HG03558 (cell line): ENCODE measurements at regions not wholly inside any gene's neighbourhood (a gene's known extent, or its start where the extent isn't known, plus 50 kb on each side); places are given as distances from the start of the nearest gene placed in this dataset.

Source experiments
- ATAC-seq: cut with Tn5 transposase; IDR thresholded peaks from one replicate; pipeline ENCODE4 v1.9.1; 2021; ENCODE audit warnings: moderate number of reproducible peaks; ENCODE audit not compliant: unreplicated experiment; ENCODE audit errors: extremely low read depth

DNA sequence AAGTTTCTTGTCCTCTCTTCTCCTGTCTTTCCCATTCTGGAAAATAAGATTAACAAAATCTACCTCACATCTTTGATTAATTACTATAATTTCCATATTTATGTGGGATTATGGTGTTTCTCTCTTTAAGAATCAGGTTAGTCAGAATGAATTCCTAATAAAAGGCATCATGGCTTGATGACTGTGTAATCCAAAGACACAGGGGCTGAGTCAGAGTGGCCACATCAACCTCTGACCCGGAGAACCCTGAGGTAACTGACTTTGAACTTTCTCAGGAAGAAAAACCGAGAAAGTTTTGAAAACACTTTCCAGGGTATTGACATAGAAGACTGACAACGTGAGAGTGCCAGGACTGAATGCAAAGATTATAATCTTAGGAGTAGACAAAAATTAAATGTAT lies 170.3 kb upstream of the MCTP2 start:
- no peak for ATAC-seq

- no peak for ATAC-seq
These were observed 172.3 kb upstream of the MCTP2 start for GRCh38 chr15:94059013-94059587.

GRCh38 chr15:94057305-94057704 lies 174.1 kb upstream of the MCTP2 start:
- no peak for ATAC-seq

DNA sequence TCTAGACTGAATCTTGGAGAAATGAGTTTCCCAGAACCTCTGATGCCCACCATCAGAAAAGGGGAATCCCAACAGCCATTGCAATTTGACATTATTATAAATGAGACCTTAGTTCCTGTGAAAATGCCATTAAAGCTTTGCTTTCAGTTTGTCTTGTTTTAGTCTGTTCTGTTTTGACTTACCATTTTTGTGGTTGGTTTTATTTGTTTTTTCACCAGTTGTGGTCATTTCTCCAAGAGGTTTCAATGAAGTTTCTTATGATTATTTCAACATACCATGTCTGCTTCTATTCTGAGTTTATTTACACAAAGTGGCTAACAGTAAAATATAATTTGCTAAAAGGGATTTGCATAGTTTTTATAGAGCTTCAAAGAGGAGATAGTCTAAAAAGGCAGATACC lies 175.0 kb upstream of the MCTP2 start:
- ATAC-seq = no peak

DNA sequence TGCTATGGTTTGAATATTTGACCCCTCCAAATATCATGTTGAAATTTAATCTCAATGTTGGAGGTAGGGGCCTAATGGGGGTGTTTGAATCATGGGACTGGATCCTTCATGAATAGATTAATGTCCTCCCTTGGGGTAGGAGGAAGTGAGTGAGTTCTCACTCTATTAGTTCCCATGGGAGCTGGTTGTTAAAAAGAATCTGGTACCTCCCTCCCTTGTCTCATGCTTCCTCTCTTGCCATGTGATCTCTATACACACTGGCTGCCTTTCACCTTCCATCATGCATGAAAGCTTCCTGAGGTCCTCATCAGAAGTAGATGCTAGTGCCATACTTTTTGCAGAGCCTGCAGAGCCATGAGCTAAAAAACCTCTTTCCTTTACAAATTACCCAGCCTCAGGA lies 177.7 kb upstream of the MCTP2 start:
- ATAC-seq = no peak

DNA sequence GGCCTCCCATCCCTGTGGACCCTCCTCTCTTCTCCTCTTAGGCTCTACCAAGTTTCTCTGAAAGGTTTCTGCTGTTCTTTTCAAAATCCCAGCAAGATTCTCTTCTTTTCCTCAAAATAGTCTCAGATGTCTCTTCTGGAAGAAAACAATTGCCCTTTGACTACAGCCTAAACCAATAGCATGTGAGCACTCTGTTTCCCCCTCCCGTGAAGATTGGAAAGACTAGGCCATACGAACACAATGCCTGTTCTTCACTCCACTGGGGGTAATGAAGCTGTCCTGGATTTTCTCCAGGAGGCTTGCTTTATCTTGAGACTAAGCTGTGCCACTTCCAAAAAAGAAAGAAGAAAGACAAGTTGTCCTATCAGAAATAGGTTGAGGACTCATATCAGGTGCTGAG lies 178.7 kb upstream of the MCTP2 start:
- no peak for ATAC-seq

DNA sequence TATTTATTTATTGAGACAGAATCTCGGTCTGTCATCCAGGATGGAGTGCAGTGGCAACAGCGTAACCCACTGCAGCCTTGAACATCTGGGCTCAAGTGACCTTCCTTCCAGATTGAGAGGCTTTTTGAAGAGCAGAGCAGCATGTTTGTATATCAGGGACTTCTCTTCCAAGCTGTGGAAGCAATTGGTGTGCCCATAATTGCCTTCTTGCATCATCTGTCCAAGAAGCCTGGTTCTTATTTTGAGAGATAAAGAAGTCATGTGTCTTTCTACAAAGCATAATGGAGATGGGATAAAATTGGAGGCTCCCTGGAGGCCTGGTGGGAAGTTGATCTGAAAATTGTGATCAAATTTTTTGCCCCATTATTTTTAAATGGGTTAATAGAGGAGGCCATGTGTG lies 183.8 kb upstream of the MCTP2 start:
- no peak for ATAC-seq

- ATAC-seq = no peak
These were observed 189.0 kb upstream of the MCTP2 start for GRCh38 chr15:94042180-94042928.

DNA sequence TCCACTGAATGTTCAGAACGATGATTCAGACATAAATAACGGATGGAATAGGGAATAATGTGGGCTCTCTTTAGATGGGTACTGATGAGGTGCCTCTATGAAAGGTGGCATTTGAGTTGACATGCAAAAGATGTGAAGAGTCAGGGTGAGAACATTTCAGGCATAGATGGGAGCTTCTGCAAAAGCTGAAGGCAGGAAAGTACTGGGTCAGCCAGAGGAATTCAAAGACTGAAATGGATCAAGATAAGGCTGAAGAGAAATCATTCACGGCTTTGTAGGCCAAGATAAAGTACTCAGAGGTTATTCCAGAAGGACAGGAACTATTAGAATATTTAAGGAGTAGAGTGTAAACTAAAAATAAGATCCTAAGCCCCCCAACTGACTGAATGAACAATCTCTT lies 189.6 kb upstream of the MCTP2 start:
- no peak for ATAC-seq

- ATAC-seq = no peak
These were observed 190.7 kb upstream of the MCTP2 start for GRCh38 chr15:94040541-94041248.

GRCh38 chr15:94036156-94036555 lies 195.2 kb upstream of the MCTP2 start:
- ATAC-seq = no peak

- no peak for ATAC-seq
These were observed 197.7 kb upstream of the MCTP2 start for GRCh38 chr15:94033683-94034020.

- no peak for ATAC-seq
These were observed 198.2 kb upstream of the MCTP2 start for GRCh38 chr15:94033014-94033682.

DNA sequence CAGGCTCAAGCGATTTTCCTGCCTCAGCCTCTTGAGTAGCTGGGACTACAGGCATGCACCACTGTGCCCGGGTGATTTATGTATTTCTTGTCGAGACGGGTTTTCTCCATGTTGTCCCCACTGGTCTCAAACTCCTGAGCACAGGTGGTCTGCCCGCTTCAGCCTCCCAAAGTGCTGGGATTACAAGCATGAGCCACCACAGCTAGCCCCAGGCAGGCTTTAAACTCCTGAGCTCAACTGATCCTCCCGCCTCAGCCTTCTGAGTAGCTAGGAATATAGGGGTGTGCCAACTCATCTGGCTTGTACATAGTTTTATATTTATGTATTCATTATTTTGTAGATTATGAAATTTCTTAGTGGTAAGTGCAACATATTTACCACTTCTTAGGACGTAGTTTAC lies 198.8 kb upstream of the MCTP2 start:
- ATAC-seq = no peak

GRCh38 chr15:94031072-94031471 lies 200.3 kb upstream of the MCTP2 start:
- no peak for ATAC-seq

GRCh38 chr15:94029495-94029894 lies 201.9 kb upstream of the MCTP2 start:
- no peak for ATAC-seq

- no peak for ATAC-seq
These were observed 202.6 kb upstream of the MCTP2 start for GRCh38 chr15:94028809-94029208.

- ATAC-seq = no peak
These were observed 203.2 kb upstream of the MCTP2 start for GRCh38 chr15:94028121-94028520.

- no peak for ATAC-seq
These were observed 203.8 kb upstream of the MCTP2 start for GRCh38 chr15:94027581-94027980.

DNA sequence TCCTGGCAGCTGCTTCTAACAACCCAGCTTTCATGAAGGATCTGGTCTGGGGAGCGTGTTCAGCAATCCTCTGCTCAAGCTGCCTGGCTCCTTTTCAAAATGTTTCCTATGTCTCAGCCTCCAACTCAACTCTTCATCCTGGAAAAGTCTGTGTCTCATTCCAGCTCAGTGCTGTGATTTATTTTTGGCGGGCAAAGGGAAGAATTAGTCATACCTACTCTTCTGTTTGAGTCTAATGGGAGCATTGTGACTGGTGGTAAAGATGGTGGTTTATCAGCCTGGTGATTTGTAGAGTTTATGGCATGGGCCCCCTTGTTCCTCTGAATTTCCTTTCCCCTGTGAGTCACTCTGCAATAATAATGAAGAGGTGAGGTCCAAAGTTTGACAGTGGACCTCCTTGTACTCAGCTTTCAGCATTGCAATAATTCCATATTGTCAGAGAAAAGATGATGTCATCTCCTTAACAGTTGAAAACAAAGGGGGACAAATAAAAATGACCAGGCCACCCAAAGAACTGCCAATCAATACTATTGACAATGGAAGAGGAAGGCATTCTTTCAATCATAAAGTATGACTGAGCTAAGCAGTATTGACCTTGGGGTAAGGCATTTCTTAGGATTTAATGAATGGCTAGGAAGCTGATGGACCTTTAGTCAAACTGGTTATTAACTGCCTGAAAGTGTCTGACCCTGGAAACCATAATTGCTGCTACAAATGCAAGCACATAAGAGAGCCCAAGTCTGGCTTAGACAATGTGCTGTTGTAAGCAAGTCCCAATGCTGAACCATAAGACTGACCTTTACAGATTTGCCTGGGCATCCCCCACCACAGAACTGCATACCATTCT lies 204.7 kb upstream of the MCTP2 start:
- ATAC-seq = no peak
